ENCODE measurements at regions not wholly inside any gene's neighbourhood (a gene's known extent, or its start where the extent isn't known, plus 50 kb on each side); places are given as distances from the start of the nearest gene placed in this dataset.

GRCh38 chr4:4694296-4694772 lies 152.5 kb upstream of the STX18 start:
- peak in 1 of 11 experiments; percentile 17 for TF ChIP-seq CTCF (IDR thresholded peaks at IDR 0.05 in 8 of 11, conservative IDR thresholded peaks at IDR 0.05 in 3 of 11)
- peak in 1 of 3 donors; percentile 28 for TF ChIP-seq POLR2AphosphoS5 (IDR thresholded peaks at IDR 0.05)
- TF ChIP-seq POLR2A (IDR thresholded peaks at IDR 0.05), result no peak

All from spleen (tissue), 7 donors.